ENCODE measurements at regions not wholly inside any gene's neighbourhood (a gene's known extent, or its start where the extent isn't known, plus 50 kb on each side); places are given as distances from the start of the nearest gene placed in this dataset.
A peak's percentile ranks its signal among the peaks of the same experiment; 100 is the strongest.

- no peak for TF ChIP-seq CTCF (IDR thresholded peaks at IDR 0.05; ENCODE audit: low read depth, low read length)
- in situ Hi-C loops (cut with HindIII; ENCODE audit: low sequenced_read_pairs): no loop called here
- no peak overlapping the region for H3K4me3 ChIP-seq (ENCODE audit: low read depth, low read length)
- DNase-seq (ENCODE audit: low read depth, low spot score): peak; percentile 20
Measured at GRCh38 chr3:29203851-29204250, 77.0 kb upstream of the RBMS3 start.

- no peak for TF ChIP-seq CTCF (IDR thresholded peaks at IDR 0.05; ENCODE audit: low read depth, low read length)
- H3K4me3 ChIP-seq (ENCODE audit: low read depth, low read length): no peak overlapping the region
- DNase-seq (ENCODE audit: low read depth, low spot score): no peak
- in situ Hi-C loops (cut with HindIII; ENCODE audit: low sequenced_read_pairs): no loop called here
Measured at GRCh38 chr3:29207427-29207826, 73.4 kb upstream of the RBMS3 start.

GRCh38 chr3:29212789-29213433 lies 68.0 kb upstream of the RBMS3 start:
- no peak overlapping the region for H3K4me3 ChIP-seq (ENCODE audit: low read depth, low read length)
- no peak for DNase-seq (ENCODE audit: low read depth, low spot score)
- in situ Hi-C loops (cut with HindIII; ENCODE audit: low sequenced_read_pairs): no loop called here
- no peak for TF ChIP-seq CTCF (IDR thresholded peaks at IDR 0.05; ENCODE audit: low read depth, low read length)

GRCh38 chr3:29214009-29214658 lies 66.7 kb upstream of the RBMS3 start:
- TF ChIP-seq CTCF (IDR thresholded peaks at IDR 0.05; ENCODE audit: low read depth, low read length): no peak
- in situ Hi-C loops (cut with HindIII; ENCODE audit: low sequenced_read_pairs): no loop called here
- H3K4me3 ChIP-seq (ENCODE audit: low read depth, low read length): no peak overlapping the region
- no peak for DNase-seq (ENCODE audit: low read depth, low spot score)

- no peak for TF ChIP-seq CTCF (IDR thresholded peaks at IDR 0.05; ENCODE audit: low read depth, low read length)
Measured at GRCh38 chr3:29215948-29216347, 64.9 kb upstream of the RBMS3 start.

GRCh38 chr3:29226706-29227105 lies 54.2 kb upstream of the RBMS3 start:
- peak; percentile 54 for DNase-seq (ENCODE audit: low read depth, low spot score)
- in situ Hi-C loops (cut with HindIII; ENCODE audit: low sequenced_read_pairs): no loop called here
- TF ChIP-seq CTCF (IDR thresholded peaks at IDR 0.05; ENCODE audit: low read depth, low read length): no peak

More at GRCh38 chr3:29215948-29216347, 64.9 kb upstream of the RBMS3 start:
- H3K4me3 ChIP-seq (ENCODE audit: low read depth, low read length): no peak overlapping the region
- DNase-seq (ENCODE audit: low read depth, low spot score): no peak
- in situ Hi-C loops (cut with HindIII; ENCODE audit: low sequenced_read_pairs): no loop called here

More at GRCh38 chr3:29226706-29227105, 54.2 kb upstream of the RBMS3 start:
- H3K4me3 ChIP-seq (ENCODE audit: low read depth, low read length): no peak overlapping the region

All from astrocyte of the spinal cord (primary cell).